ENCODE measurements at regions not wholly inside any gene's neighbourhood (a gene's known extent, or its start where the extent isn't known, plus 50 kb on each side); places are given as distances from the start of the nearest gene placed in this dataset.

DNA sequence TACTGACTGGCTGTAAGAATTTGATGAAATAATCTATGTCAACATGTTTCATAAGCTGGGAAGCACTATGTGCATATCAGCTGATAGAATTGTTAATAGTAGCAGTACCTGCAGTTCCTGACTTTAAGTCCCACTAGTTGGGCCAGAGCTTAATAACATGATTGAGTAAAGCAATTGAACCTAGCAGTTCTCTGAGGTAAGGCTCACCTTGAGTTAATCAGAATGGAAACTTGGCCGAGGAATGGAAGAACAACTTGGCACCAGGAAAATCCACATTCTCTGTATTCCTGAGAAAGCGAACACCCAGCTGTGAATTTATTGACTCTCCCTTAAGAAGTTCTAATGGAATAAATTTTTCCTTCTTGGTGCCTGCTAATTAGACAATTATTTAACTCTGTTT lies 262.6 kb downstream of the IGSF11 start:
- H3K9me3 Mint-ChIP-seq, result no peaks in the 10 kb centered on the region
- no peak overlapping the region for H3K27ac Mint-ChIP-seq
- ATAC-seq (no peak), DNase-seq (ENCODE audit: low spot score in 2 of 2) (no peak)
- no peaks in the 10 kb centered on the region for H3K36me3 Mint-ChIP-seq
- no peak overlapping the region for H3K4me3 Mint-ChIP-seq
- no peaks in the 10 kb centered on the region for H3K4me1 Mint-ChIP-seq

DNA sequence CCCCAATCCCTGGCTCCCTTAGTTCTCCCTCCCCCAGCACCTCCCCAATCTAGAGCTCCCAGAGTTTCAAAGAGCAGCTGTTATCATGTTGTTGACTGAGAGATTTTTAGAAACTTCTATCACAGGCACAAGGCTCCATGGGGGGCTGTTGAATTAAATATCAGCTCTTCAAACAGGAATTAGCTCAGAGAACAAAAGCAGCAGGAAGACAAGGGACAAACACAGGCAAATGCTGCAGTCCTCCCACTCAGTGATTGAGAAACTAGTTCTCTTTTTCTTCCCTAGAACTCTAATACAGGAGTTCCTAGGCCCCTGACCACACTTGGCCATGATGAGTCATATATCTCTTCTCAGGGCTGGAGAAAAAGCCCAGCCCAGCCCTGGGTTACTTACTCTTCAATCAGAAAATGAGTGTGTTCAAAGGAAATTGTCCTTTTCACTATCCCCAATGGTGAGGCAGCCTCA lies 262.1 kb downstream of the IGSF11 start:
- no peaks in the 10 kb centered on the region for H3K36me3 Mint-ChIP-seq
- H3K27ac Mint-ChIP-seq, result no peak overlapping the region
- no peak overlapping the region for H3K4me3 Mint-ChIP-seq
- ATAC-seq (no peak), DNase-seq (ENCODE audit: low spot score in 2 of 2) (no peak)
- H3K9me3 Mint-ChIP-seq, result no peaks in the 10 kb centered on the region
- no peaks in the 10 kb centered on the region for H3K4me1 Mint-ChIP-seq

DNA sequence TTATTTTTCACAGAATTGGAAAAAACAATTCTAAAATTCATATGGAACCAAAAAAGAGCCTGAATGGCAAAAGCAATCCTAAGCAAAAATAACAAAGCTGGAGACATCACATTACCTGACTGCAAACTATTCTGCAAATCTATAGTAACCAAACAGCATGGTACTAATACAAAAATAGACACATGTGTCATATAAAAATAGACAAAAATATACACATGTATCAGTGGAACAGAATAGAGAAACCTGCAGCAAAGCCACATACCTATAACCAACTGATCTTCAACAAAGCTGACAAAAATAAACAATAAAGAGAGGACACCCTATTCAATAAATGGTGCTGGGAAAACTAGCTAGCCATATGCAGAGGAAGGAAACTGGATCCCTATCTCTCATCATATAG lies 259.6 kb downstream of the IGSF11 start:
- no peaks in the 10 kb centered on the region for H3K9me3 Mint-ChIP-seq
- H3K4me1 Mint-ChIP-seq, result no peaks in the 10 kb centered on the region
- ATAC-seq, result no peak
- H3K27ac Mint-ChIP-seq, result no peak overlapping the region
- H3K4me3 Mint-ChIP-seq, result no peak overlapping the region
- H3K36me3 Mint-ChIP-seq, result no peaks in the 10 kb centered on the region
- no peak for DNase-seq (ENCODE audit: low spot score in 2 of 2)

DNA sequence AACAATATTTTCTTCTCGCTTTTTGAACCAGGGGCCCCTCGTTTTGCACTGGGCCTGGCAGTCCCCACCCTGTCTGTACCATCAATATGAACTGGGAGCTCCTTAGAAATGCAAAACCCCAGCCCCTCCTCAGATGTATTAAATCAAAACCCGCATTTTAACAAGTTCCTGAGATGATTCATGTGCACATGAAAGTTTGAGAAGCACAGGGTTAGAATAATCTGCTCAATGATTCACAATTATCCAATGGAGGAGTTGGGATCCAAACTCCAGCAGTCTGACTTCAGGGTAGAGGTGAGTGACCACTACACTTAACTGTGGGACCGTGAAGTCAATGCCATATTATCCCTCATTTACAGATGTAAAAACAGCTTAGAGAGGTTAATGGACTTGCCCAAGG lies 256.4 kb downstream of the IGSF11 start:
- Mint-ChIP-seq H3K27ac (no peak overlapping the region), H3K4me1 (no peaks in the 10 kb centered on the region), H3K36me3 (no peaks in the 10 kb centered on the region), H3K9me3 (no peaks in the 10 kb centered on the region), H3K4me3 (no peak overlapping the region)
- ATAC-seq (no peak), DNase-seq (ENCODE audit: low spot score in 2 of 2) (no peak)

DNA sequence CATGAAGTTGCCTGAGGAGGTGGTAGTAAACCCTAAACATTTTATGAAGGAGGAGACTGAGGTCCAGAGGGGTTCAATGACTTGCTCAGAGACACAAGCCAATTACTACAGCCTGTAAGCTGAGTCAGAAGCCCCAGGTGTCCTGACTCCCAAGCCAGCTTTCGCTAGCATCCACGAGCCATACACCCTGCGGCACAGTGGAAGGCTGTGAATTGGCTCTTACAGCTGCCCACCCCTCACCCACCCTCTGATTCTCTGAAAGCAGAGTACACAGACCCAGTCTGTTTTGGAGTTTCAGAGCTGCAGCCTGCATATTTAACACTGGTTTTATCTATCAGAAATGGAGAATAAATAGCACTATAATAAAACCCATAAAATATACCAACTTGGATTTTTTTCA lies 253.4 kb downstream of the IGSF11 start:
- DNase-seq (ENCODE audit: low spot score in 2 of 2) (no peak), ATAC-seq (no peak)
- no peak overlapping the region for H3K27ac Mint-ChIP-seq
- no peak overlapping the region for H3K4me3 Mint-ChIP-seq
- H3K9me3 Mint-ChIP-seq, result no peaks in the 10 kb centered on the region
- no peaks in the 10 kb centered on the region for H3K4me1 Mint-ChIP-seq
- no peaks in the 10 kb centered on the region for H3K36me3 Mint-ChIP-seq

DNA sequence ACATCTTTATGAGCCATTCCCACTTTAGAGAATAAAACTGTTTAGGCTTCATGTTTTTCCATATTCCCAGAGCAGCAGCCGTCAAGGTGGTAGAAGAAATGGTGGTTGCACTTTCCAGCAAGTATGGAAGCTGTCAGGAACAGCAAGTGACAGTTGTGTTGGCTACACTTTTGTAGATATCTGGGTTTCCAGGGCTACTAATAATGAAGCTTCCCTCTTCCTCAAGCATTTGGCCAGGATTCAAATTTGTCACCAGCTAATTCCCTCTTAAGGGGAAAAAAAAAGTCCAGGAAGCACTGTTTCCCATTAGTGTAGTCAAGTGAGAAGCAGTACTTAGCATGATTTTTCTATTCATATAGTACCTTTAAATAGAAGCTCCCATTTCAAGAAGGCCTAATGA lies 252.8 kb downstream of the IGSF11 start:
- Mint-ChIP-seq H3K4me1 (no peaks in the 10 kb centered on the region), H3K36me3 (no peaks in the 10 kb centered on the region), H3K4me3 (no peak overlapping the region), H3K9me3 (no peaks in the 10 kb centered on the region), H3K27ac (no peak overlapping the region)
- no peak for DNase-seq (ENCODE audit: low spot score in 2 of 2)
- ATAC-seq, result no peak

DNA sequence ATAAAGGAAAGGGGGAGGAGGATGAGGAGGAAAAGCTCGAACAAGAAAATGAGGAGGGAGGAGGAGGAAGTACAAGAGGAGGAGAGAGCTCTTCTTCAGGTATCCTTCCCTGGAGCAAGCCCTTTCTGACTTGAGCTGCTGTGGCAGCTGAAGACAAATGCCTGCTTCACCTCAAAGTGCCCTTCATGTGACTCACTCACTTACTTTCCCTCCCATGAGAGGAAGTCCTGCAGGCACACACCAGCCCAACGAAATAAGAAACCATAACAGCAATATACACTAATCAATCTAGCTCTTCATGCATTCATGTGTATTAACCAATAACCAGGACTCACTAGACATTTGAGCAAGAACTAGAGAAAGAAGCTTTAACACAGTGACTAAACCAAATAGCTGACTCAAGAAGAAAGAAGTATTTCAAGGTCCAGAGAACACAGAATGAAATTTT lies 251.9 kb downstream of the IGSF11 start:
- no peaks in the 10 kb centered on the region for H3K36me3 Mint-ChIP-seq
- no peaks in the 10 kb centered on the region for H3K9me3 Mint-ChIP-seq
- ATAC-seq (peak; percentile 55), DNase-seq (ENCODE audit: low spot score in 2 of 2) (no peak)
- no peak overlapping the region for H3K27ac Mint-ChIP-seq
- H3K4me1 Mint-ChIP-seq, result no peaks in the 10 kb centered on the region
- no peak overlapping the region for H3K4me3 Mint-ChIP-seq

DNA sequence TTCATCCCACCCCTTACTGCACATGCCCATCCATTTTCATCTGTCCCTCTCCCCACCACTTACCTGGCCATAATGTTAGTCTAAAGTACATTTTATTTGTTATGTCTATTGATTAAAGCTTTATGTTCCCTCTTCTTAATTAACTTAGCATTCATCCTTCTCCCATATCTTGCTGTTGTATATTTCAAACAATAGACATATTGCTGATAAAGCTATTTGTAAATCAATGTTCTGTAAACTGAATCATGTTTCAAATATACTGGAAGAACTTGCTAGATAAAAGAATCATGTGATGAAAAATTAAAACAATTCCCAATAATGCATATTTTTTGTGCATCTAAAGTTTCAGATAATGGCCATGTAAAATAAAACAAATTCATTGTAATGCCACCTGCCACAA lies 249.2 kb downstream of the IGSF11 start:
- Mint-ChIP-seq H3K27ac (no peak overlapping the region), H3K4me1 (no peaks in the 10 kb centered on the region)

DNA sequence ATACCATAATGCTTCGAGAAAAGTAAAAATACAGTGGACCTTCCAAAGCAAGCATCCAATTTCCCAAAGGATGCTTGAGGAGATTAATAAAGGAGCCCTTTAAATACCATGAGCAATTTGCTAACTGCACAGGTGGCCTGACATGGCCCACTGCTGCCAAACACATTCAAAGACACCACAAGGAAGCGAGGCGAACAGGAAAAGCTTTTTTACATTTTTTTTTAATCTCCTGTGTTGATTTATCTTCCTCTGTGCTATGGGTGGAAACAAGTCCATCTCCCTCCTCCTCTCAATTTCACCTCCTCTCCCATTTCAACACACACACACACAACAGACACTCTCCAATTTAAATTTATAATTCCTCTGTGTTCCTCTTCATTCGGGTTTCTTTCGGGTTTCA lies 243.4 kb downstream of the IGSF11 start:
- no peaks in the 10 kb centered on the region for H3K9me3 Mint-ChIP-seq
- no peak overlapping the region for H3K27ac Mint-ChIP-seq
- no peak for DNase-seq (ENCODE audit: low spot score in 2 of 2)
- H3K4me1 Mint-ChIP-seq, result no peaks in the 10 kb centered on the region
- no peak overlapping the region for H3K4me3 Mint-ChIP-seq
- ATAC-seq, result no peak
- no peaks in the 10 kb centered on the region for H3K36me3 Mint-ChIP-seq

More for the DNA sequence above, 249.2 kb downstream of the IGSF11 start:
- DNase-seq (ENCODE audit: low spot score in 2 of 2) (no peak), ATAC-seq (no peak)
- no peak overlapping the region for H3K4me3 Mint-ChIP-seq
- no peaks in the 10 kb centered on the region for H3K36me3 Mint-ChIP-seq
- H3K9me3 Mint-ChIP-seq, result no peaks in the 10 kb centered on the region

DNA sequence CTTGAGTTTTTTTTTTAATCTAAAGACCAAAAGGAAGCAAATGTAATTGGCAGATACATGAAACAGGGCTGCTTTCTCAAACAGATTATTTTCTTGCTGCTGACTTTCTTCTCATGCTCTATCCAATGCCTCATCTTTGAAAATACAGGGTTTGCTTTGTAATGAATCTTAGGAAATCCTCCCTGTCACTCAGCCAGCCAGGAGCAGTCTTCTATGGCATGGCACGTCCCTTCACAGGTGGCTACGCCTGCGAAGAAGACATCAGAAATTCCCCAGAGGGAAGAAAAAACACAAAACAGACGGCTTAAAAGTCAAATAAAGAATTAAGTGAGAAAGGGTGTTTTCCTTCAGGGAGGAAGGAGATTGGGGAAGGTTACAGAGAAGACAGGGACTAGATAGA lies 242.5 kb downstream of the IGSF11 start:
- Mint-ChIP-seq H3K36me3 (no peaks in the 10 kb centered on the region), H3K9me3 (no peaks in the 10 kb centered on the region), H3K27ac (no peak overlapping the region), H3K4me3 (no peak overlapping the region), H3K4me1 (no peaks in the 10 kb centered on the region)
- ATAC-seq (no peak), DNase-seq (ENCODE audit: low spot score in 2 of 2) (no peak)

DNA sequence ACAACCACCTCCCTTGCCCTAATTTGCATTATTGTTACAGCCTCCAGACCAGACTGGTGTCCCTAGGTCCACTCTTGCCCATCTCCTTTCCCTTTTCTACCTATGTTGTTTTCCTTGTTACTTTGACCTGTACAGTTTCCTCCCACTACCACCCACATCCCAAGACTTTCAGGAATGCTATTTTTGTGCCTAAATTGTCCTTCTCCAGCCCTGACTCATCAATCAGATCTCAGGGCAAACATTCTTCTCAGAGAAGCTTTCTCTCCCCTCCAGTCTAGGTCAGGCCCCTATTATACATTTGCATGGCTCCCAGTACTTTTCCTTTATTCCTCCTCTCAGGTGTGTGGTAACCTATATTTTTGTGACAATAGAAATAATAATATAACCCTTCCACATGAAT lies 241.5 kb downstream of the IGSF11 start:
- ATAC-seq (no peak), DNase-seq (ENCODE audit: low spot score in 2 of 2) (no peak)
- Mint-ChIP-seq H3K4me1 (no peaks in the 10 kb centered on the region), H3K27ac (no peak overlapping the region), H3K36me3 (no peaks in the 10 kb centered on the region), H3K4me3 (no peak overlapping the region), H3K9me3 (no peaks in the 10 kb centered on the region)

DNA sequence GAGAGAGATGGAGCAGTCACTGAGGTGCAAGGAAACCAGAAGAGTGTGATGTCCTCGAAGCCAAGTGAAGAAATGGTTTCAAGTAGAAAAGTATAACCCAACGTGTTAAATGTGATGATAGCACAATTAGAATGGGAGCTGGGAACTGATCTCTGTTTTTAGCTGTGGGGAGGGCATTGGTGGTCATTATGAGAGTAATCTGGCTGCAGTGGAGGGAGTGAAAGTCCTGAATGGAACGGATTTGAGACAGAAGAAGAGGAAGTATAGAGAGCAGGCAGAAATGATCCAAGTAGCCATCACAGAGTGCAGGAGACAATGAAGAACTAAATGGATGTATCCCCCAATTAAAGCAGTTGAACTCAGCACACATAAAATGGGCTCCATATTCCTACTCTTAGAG lies 235.3 kb downstream of the IGSF11 start:
- no peak overlapping the region for H3K4me3 Mint-ChIP-seq
- ATAC-seq, result no peak
- H3K27ac Mint-ChIP-seq, result no peak overlapping the region
- no peak for DNase-seq (ENCODE audit: low spot score in 2 of 2)
- no peaks in the 10 kb centered on the region for H3K9me3 Mint-ChIP-seq
- H3K4me1 Mint-ChIP-seq, result no peaks in the 10 kb centered on the region
- no peaks in the 10 kb centered on the region for H3K36me3 Mint-ChIP-seq

DNA sequence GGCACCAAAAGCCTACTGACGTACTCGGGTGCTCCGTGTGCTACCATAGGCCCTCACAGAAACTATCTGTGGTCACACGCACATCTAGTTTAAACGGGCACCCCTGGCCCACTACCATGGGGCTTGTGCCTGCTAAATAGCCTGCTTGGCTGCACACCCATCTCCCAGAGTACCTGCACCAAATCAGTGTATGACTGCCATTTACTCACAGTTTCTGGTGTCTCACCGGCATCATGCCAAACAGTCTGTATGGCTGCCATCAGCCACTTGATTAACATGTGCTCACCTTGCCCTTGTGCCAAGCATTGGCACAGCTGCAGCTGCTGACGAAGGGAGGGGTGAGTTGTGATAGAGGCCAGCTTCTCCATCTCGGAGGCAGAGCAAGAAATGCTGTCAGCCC lies 232.7 kb downstream of the IGSF11 start:
- Mint-ChIP-seq H3K4me3 (no peak overlapping the region), H3K36me3 (no peaks in the 10 kb centered on the region), H3K27ac (no peak overlapping the region), H3K4me1 (no peaks in the 10 kb centered on the region), H3K9me3 (no peaks in the 10 kb centered on the region)
- DNase-seq (ENCODE audit: low spot score in 2 of 2), result no peak
- peak; percentile 36 for ATAC-seq

DNA sequence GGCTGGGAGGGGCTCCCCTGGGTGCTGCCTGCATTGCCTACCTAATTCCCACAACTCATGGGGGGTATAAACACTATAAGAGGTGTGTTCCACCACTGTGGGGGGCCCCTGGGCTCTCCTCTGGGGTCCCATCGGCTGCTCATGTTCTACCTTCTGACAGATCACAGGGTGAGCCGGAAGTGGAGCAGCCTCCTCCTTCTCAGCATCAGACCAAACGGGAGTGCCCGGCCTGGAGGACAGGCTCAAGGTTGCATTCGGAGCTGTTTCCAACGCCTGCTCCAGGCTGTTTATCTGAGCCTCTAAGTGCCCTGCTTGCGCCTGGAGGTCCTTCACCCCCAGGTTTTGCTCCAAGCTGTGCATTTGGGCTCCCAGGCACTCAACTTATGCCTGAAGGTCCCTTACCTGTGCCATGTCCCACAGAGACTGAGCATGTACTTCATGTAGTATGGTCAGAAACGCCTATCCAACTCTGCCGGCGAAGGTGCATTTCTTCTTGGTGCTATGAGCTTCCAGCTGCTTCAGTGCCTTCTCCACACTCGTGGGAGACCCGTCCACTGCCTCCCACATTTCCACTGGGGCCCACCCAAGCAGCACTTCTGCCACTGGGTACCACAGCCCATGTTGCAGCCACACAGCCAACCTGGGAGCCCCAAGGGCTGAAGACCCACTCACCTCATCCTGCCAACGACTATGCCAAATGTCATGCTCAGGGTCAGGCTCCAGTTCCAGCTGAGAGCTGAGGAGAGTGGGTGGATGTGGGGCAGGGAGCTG lies 232.1 kb downstream of the IGSF11 start:
- DNase-seq (ENCODE audit: low spot score in 2 of 2) (no peak), ATAC-seq (peak; percentile 20)
- Mint-ChIP-seq H3K9me3 (no peaks in the 10 kb centered on the region), H3K36me3 (no peaks in the 10 kb centered on the region), H3K4me1 (no peaks in the 10 kb centered on the region), H3K27ac (no peak overlapping the region), H3K4me3 (no peak overlapping the region)

DNA sequence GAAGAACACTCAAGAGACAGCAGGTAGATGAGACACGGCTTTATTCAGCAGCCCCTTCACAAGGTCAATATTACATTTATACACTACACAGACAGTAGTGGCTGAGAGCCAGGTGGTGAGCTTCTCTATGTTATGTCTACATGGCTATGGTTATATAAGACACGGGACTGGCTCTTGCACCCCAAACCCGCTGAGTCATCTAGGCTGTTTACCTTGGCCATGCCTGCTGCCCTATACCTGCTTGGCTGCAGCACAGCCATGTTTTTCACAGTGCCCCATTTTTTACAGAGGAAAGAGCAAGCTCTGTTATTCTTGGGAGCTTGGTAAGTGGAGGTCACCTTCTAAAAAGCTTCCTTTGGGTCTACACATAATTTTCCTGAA lies 231.6 kb downstream of the IGSF11 start:
- H3K36me3 Mint-ChIP-seq, result no peaks in the 10 kb centered on the region
- H3K4me1 Mint-ChIP-seq, result no peaks in the 10 kb centered on the region
- DNase-seq (ENCODE audit: low spot score in 2 of 2) (no peak), ATAC-seq (no peak)
- no peaks in the 10 kb centered on the region for H3K9me3 Mint-ChIP-seq
- H3K27ac Mint-ChIP-seq, result no peak overlapping the region
- no peak overlapping the region for H3K4me3 Mint-ChIP-seq

DNA sequence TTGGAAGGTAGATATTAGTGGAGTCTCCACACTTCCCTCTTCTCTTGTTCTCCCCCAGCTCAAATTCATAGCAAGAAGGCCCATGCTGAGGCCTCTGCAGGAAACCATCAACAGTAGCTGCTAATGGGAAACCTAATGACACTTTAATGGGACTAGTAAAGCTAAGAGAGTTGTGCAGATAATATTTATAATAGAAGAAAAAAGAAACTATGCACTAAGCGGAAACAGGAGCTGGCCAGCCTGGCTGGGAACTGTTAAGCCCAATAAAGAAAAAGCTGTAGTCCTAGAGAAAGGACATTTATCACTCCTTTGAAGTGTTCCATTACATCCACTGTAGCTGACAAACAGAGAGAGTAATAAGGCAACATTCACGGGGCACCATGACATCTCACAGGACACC lies 229.6 kb downstream of the IGSF11 start:
- DNase-seq (ENCODE audit: low spot score in 2 of 2) (no peak), ATAC-seq (no peak)
- H3K4me1 Mint-ChIP-seq, result no peaks in the 10 kb centered on the region
- no peak overlapping the region for H3K4me3 Mint-ChIP-seq
- no peak overlapping the region for H3K27ac Mint-ChIP-seq
- no peaks in the 10 kb centered on the region for H3K9me3 Mint-ChIP-seq
- H3K36me3 Mint-ChIP-seq, result no peaks in the 10 kb centered on the region

DNA sequence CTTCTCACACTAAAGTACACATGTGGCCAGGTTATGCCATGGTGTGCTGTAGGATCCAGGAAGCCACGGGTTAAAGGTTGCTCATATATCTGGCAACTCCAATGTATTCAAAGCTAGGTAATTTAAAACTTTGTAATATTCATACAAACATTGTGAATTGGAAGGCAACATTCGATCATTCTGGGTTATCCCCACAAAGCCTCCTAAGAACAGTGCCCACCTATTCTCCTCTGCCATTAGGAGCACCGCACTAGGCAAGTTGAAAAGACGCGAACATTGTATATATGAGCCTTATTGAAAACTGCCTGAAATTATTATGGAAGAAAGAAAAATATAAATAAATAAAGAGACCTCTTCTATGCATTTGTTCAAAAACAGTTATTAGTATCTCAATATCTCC lies 228.2 kb downstream of the IGSF11 start:
- Mint-ChIP-seq H3K36me3 (no peaks in the 10 kb centered on the region), H3K4me3 (no peak overlapping the region), H3K27ac (no peak overlapping the region), H3K9me3 (no peaks in the 10 kb centered on the region), H3K4me1 (no peaks in the 10 kb centered on the region)
- DNase-seq (ENCODE audit: low spot score in 2 of 2), result no peak
- ATAC-seq, result no peak

Measured in stimulated activated effector memory CD8-positive, alpha-beta T cell treated with anti-CD3 and anti-CD28 coated beads, Interleukin-12 subunit alpha, Interleukin-12 subunit beta, amount 100 ng/mL, for 72 hours (primary cell).